K562 (cell line): ENCODE measurements at regions not wholly inside any gene's neighbourhood (a gene's known extent, or its start where the extent isn't known, plus 50 kb on each side); places are given as distances from the start of the nearest gene placed in this dataset.

Source experiments
- MYC ChIP-seq, 2 experiments: fragments of 250-450 bp in 1 of 2; sonication (Bioruptor Pico) in 1 of 2; IDR thresholded peaks; 2 replicates each; pipeline versions ENCODE4 v1.5.1 to v1.6.1; 2012 to 2021; ENCODE audit warnings: low read depth in 2 of 2, borderline replicate concordance in 1 of 2, improper control_type of control experiment in 1 of 2, low read length in 1 of 2, mild to moderate bottlenecking in 1 of 2, moderate library complexity in 1 of 2
- NFE2L1 ChIP-seq: fragments of 450-650 bp; IDR thresholded peaks from 2 replicates; pipeline ENCODE4 v1.6.1; 2016; ENCODE audit warnings: missing genetic modification characterization, low read depth, mild to moderate bottlenecking, missing compliant biosample characterization, moderate library complexity, borderline replicate concordance
- WHSC1 ChIP-seq: IDR thresholded peaks from one replicate; pipeline ENCODE4 v1.6.1; 2012; ENCODE audit warnings: low read length, control low read depth, inconsistent platforms
- TF ChIP-seq, protein P1 (sequence below), 2 experiments: fragments of 450-650 bp; IDR thresholded peaks; 2 replicates each; pipeline ENCODE4 v1.6.1; 2016; ENCODE audit warnings: mild to moderate bottlenecking in 2 of 2, borderline replicate concordance in 1 of 2, low read depth in 1 of 2, moderate library complexity in 1 of 2
- TF ChIP-seq, protein P2 (sequence below): sonication (generic); formaldehyde crosslinking; IDR thresholded peaks from 2 replicates; pipeline ENCODE4 v1.8.0; 2023; ENCODE audit warnings: missing genetic modification reagents, mild to moderate bottlenecking, borderline replicate concordance

DNA sequence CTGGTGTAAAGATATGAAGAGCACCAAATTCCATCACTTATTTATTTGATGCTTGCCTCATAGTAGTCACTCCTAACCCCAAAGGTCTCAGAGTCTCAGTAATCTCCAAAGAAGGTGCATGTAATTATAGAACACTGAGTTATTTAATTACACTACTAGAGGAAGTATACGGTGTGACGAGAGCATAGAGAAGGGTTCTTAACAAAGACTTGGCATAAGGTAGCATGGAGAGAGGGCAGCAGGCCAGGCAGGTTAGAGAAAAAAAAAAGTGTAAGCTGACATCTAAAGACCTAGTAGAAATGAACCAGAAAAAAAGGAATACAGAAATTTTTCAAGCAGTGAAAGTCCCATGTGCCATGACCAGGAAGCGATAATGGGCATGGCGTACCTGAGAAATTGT is 213.3 kb upstream of the TGFBR2 start (continued):
- TF ChIP-seq, protein P1, sequence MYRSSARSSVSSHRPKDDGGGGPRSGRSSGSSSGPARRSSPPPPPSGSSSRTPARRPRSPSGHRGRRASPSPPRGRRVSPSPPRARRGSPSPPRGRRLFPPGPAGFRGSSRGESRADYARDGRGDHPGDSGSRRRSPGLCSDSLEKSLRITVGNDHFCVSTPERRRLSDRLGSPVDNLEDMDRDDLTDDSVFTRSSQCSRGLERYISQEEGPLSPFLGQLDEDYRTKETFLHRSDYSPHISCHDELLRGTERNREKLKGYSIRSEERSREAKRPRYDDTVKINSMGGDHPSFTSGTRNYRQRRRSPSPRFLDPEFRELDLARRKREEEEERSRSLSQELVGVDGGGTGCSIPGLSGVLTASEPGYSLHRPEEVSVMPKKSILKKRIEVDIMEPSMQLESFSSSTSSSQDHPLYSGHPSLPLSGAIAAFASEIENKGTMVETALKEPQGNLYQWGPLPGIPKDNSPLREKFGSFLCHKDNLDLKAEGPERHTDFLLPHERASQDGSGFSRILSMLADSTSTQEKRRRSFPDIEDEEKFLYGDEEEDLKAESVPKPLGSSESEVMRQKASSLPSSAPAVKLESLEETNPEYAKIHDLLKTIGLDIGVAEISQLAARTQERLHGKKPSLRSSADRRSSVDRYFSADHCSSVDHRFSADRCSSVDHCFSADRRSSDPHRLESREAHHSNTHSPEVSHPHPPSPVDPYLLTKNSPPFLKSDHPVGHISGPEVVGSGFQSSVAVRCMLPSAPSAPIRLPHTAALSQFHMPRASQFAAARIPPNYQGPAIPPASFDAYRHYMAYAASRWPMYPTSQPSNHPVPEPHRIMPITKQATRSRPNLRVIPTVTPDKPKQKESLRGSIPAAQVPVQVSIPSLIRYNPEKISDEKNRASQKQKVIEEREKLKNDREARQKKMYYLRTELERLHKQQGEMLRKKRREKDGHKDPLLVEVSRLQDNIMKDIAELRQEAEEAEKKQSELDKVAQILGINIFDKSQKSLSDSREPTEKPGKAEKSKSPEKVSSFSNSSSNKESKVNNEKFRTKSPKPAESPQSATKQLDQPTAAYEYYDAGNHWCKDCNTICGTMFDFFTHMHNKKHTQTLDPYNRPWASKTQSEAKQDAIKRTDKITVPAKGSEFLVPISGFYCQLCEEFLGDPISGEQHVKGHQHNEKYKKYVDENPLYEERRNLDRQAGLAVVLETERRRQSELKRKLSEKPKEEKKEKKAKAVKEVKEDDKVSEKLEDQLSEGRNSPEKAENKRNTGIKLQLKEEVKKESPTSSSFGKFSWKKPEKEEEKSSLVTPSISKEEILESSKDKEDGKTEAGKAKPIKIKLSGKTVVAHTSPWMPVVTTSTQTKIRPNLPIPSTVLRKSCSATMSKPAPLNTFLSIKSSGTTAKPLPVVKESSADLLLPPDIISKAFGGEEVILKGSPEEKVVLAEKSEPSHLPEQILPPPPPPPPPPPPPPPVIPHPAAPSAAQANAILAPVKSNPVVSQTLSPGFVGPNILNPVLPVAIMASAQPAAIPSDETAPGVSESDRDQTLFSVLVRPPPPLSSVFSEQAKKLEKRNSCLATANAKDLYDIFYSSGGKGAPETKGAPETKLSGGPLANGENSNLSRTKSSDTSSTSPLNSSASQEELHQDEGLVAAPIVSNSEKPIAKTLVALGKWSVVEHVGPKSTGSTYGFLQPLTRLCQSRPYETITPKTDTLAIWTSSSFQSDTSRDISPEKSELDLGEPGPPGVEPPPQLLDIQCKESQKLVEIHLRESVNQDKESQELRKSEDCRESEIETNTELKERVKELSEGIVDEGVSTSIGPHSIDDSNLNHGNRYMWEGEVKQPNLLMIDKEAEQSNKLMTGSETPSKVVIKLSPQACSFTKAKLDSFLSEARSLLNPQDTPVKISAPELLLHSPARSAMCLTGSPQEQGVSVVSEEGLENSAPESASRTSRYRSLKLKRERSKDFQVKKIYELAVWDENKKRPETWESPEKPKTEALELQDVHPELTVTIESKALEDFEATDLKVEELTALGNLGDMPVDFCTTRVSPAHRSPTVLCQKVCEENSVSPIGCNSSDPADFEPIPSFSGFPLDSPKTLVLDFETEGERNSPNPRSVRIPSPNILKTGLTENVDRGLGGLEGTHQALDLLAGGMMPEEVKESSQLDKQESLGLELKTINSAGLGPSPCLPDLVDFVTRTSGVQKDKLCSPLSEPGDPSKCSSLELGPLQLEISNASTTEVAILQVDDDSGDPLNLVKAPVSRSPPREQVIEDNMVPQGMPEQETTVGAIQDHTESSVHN (IDR thresholded peaks at IDR 0.05; ENCODE audit: borderline replicate concordance in 1 of 2, low read depth in 1 of 2): no peak
- TF ChIP-seq NFE2L1 (tag) (no peak), MYC (IDR thresholded peaks at IDR 0.05; ENCODE audit: low read depth, low read length) (no peak), MYC (CRISPR knock-in tag; IDR thresholded peaks at IDR 0.05; ENCODE audit: borderline replicate concordance, low read depth) (no peak), WHSC1 (no peak)
- TF ChIP-seq, protein P2, sequence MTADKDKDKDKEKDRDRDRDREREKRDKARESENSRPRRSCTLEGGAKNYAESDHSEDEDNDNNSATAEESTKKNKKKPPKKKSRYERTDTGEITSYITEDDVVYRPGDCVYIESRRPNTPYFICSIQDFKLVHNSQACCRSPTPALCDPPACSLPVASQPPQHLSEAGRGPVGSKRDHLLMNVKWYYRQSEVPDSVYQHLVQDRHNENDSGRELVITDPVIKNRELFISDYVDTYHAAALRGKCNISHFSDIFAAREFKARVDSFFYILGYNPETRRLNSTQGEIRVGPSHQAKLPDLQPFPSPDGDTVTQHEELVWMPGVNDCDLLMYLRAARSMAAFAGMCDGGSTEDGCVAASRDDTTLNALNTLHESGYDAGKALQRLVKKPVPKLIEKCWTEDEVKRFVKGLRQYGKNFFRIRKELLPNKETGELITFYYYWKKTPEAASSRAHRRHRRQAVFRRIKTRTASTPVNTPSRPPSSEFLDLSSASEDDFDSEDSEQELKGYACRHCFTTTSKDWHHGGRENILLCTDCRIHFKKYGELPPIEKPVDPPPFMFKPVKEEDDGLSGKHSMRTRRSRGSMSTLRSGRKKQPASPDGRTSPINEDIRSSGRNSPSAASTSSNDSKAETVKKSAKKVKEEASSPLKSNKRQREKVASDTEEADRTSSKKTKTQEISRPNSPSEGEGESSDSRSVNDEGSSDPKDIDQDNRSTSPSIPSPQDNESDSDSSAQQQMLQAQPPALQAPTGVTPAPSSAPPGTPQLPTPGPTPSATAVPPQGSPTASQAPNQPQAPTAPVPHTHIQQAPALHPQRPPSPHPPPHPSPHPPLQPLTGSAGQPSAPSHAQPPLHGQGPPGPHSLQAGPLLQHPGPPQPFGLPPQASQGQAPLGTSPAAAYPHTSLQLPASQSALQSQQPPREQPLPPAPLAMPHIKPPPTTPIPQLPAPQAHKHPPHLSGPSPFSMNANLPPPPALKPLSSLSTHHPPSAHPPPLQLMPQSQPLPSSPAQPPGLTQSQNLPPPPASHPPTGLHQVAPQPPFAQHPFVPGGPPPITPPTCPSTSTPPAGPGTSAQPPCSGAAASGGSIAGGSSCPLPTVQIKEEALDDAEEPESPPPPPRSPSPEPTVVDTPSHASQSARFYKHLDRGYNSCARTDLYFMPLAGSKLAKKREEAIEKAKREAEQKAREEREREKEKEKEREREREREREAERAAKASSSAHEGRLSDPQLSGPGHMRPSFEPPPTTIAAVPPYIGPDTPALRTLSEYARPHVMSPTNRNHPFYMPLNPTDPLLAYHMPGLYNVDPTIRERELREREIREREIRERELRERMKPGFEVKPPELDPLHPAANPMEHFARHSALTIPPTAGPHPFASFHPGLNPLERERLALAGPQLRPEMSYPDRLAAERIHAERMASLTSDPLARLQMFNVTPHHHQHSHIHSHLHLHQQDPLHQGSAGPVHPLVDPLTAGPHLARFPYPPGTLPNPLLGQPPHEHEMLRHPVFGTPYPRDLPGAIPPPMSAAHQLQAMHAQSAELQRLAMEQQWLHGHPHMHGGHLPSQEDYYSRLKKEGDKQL (CRISPR knock-in tag): no peak
- TF ChIP-seq, all 486 proteins: peak for 0
